Fibroblast of lung (primary cell): ENCODE measurements at regions not wholly inside any gene's neighbourhood (a gene's known extent, or its start where the extent isn't known, plus 50 kb on each side); places are given as distances from the start of the nearest gene placed in this dataset.

Experiments
- CTCF ChIP-seq, 2 donors: IDR thresholded peaks in 1 of 2; conservative IDR thresholded peaks in 1 of 2; 1 replicate in 1 of 2; 2 replicates in 1 of 2; pipeline ENCODE4 v1.5.1; 2011 to 2012; ENCODE audit warnings: low read length in 2 of 2, control low read depth in 1 of 2, inconsistent platforms in 1 of 2, low read depth in 1 of 2, mild to moderate bottlenecking in 1 of 2
- EZH2 ChIP-seq: IDR thresholded peaks from 2 replicates; pipeline ENCODE4 v1.5.1; 2012; ENCODE audit warnings: low read length, control low read depth, mild to moderate bottlenecking; ENCODE audit errors: missing control alignments

- no peak for TF ChIP-seq CTCF (conservative IDR thresholded peaks at IDR 0.05 in 1 of 2, IDR thresholded peaks at IDR 0.05 in 1 of 2; ENCODE audit: low read depth in 1 of 2, low read length in 2 of 2)
- no peak for TF ChIP-seq EZH2
Observed at GRCh38 chrX:99495453-99495852, 914.6 kb downstream of the PCDH19 start.
